ENCODE measurements at regions not wholly inside any gene's neighbourhood (a gene's known extent, or its start where the extent isn't known, plus 50 kb on each side); places are given as distances from the start of the nearest gene placed in this dataset.
A peak's percentile ranks its signal among the peaks of the same experiment; 100 is the strongest.

- Mint-ChIP-seq H3K36me3 (ENCODE audit: low read depth) (no peaks in the 10 kb centered on the region), H3K27me3 (ENCODE audit: low read depth) (peaks cover 4% of the 10 kb centered on the region), H3K4me3 (no peak overlapping the region), H3K9me3 (no peaks in the 10 kb centered on the region), H3K27ac (no peak overlapping the region), H3K4me1 (no peaks in the 10 kb centered on the region)
- TF ChIP-seq, protein P1, sequence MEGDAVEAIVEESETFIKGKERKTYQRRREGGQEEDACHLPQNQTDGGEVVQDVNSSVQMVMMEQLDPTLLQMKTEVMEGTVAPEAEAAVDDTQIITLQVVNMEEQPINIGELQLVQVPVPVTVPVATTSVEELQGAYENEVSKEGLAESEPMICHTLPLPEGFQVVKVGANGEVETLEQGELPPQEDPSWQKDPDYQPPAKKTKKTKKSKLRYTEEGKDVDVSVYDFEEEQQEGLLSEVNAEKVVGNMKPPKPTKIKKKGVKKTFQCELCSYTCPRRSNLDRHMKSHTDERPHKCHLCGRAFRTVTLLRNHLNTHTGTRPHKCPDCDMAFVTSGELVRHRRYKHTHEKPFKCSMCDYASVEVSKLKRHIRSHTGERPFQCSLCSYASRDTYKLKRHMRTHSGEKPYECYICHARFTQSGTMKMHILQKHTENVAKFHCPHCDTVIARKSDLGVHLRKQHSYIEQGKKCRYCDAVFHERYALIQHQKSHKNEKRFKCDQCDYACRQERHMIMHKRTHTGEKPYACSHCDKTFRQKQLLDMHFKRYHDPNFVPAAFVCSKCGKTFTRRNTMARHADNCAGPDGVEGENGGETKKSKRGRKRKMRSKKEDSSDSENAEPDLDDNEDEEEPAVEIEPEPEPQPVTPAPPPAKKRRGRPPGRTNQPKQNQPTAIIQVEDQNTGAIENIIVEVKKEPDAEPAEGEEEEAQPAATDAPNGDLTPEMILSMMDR (IDR thresholded peaks at IDR 0.05; ENCODE audit: unreplicated experiment in 3 of 3), result no peak
These were observed 77.6 kb upstream of the SASH1 start for GRCh38 chr6:148265054-148265453.

- Mint-ChIP-seq H3K4me1 (peaks cover 12% of the 10 kb centered on the region), H3K36me3 (ENCODE audit: low read depth) (no peaks in the 10 kb centered on the region), H3K27ac (no peak overlapping the region), H3K27me3 (ENCODE audit: low read depth) (peaks cover 4% of the 10 kb centered on the region), H3K9me3 (no peaks in the 10 kb centered on the region), H3K4me3 (no peak overlapping the region)
- TF ChIP-seq, protein P1 (IDR thresholded peaks at IDR 0.05; ENCODE audit: unreplicated experiment in 3 of 3), result no peak
These were observed 73.3 kb upstream of the SASH1 start for GRCh38 chr6:148269386-148269785.

DNA sequence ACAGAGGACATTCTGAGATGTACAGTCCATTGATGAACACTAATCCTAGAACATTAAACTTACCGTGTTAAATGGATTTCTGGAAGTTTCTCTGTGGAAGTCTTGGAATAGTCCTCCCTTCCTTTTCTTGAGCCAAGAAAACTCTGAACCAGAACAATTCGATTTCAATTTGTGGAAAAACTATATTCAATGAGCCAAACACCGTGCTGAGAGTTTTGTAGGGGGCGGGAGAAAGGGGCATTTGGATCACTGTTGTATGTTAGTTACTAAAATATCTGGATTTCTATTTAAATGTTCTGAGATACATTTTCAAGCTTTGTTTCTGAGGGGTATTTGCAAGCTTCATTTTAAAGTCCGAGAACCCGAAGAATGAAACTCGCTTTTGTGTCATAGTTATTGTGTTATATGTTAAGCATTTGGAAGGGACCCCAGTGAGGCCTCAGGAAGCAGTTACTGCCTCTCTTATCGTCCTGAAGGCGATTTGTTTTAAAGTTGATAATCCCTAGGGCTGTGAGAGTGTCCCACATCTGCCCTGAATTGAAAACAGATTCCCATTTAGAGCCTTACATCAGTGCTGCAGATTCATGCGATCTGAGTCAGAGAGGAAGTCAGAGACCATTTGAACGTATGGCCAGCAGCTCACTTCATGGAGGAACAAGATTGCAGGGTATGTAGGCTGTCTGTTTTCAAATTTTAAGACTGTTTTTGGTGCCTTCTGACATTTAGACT is 70.8 kb upstream of the SASH1 start:
- Mint-ChIP-seq H3K27ac (peak overlapping the region; percentile 31 to 90 (median 77)), H3K9me3 (no peaks in the 10 kb centered on the region), H3K36me3 (ENCODE audit: low read depth) (no peaks in the 10 kb centered on the region), H3K4me1 (peaks cover 12% of the 10 kb centered on the region), H3K4me3 (peak overlapping the region in 2 of 3 experiments; percentile 43 to 66), H3K27me3 (ENCODE audit: low read depth) (peaks cover 4% of the 10 kb centered on the region)
- TF ChIP-seq, protein P1 (IDR thresholded peaks at IDR 0.05; ENCODE audit: unreplicated experiment in 3 of 3), result no peak

- no peaks in the 10 kb centered on the region for H3K36me3 Mint-ChIP-seq (ENCODE audit: low read depth)
- peaks cover 4% of the 10 kb centered on the region for H3K27me3 Mint-ChIP-seq (ENCODE audit: low read depth)
- H3K4me1 Mint-ChIP-seq, result peaks cover 12% of the 10 kb centered on the region
- peak overlapping the region in 1 of 3 experiments; percentile 66 for H3K4me3 Mint-ChIP-seq
- H3K27ac Mint-ChIP-seq, result peak overlapping the region; percentile 23 to 90 (median 77)
- TF ChIP-seq, protein P1 (IDR thresholded peaks at IDR 0.05; ENCODE audit: unreplicated experiment in 3 of 3), result no peak
- no peaks in the 10 kb centered on the region for H3K9me3 Mint-ChIP-seq
These were observed 70.0 kb upstream of the SASH1 start for GRCh38 chr6:148272597-148272996.

DNA sequence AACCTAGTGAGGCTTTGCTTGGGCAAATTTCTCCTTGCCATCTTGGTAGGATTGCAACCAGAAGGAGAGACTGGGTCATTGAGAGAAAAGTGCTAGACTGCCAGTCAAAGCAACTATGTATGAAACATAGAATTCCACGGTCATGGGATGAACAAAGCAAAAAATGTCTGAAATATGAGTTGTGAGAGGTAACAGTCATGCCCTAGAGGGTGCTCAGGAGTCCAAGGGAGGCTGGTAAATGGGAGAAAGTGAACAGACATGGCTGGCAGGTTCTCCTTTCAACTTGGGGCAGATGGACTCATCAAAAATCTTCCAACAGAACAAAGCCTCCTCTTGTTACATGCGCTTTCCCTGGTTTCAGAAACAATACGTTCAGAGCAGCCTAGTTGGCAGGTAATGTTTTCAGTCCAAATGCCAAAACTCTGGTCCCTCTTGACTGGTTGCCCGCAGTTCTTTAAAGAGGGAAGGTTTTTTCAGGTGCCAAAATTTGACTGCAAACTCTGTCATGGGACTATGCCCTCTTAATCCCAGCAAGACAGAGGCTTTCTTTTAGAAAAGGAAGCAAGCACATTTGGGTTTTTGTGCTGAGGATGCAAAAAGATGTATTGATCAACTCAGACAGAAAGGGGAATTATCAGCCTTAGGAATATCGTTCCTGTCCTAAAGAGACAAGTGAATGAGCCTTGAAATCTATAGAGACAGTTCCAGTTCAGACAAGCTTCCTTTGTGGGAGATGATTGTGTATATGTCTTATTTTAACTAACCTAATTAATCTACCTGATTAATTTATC is 68.5 kb upstream of the SASH1 start:
- TF ChIP-seq, protein P1 (IDR thresholded peaks at IDR 0.05; ENCODE audit: unreplicated experiment in 3 of 3), result no peak
- Mint-ChIP-seq H3K4me3 (no peak overlapping the region), H3K4me1 (peaks cover 12% of the 10 kb centered on the region), H3K9me3 (no peaks in the 10 kb centered on the region), H3K27ac (peak overlapping the region in 1 of 3 experiments; percentile 2), H3K27me3 (ENCODE audit: low read depth) (peaks cover 3% of the 10 kb centered on the region), H3K36me3 (ENCODE audit: low read depth) (no peaks in the 10 kb centered on the region)
